MCF 10A (cell line): ENCODE measurements at regions not wholly inside any gene's neighbourhood (a gene's known extent, or its start where the extent isn't known, plus 50 kb on each side); places are given as distances from the start of the nearest gene placed in this dataset.

Experiments
- BruUV-seq: library from RNA; stranded (reverse); fragments of 400-500 nt; replicated peaks from 2 replicates; lab custom pipeline; 2021; lab: Mats Ljungman, UMichigan
- CTCF ChIA-PET: fragments of 300-600 bp; sonication (Branson Sonifier 250); formaldehyde crosslinking; extraction: SDS; loops from one replicate; lab custom pipeline; 2021; ENCODE audit warnings: antibody characterized with exemption, inconsistent platforms; lab: Yijun Ruan, JAX
- POLR2A ChIA-PET: fragments of 300-600, 350-650 bp; sonication (Branson Sonifier 250); formaldehyde crosslinking; extraction: SDS; loops from one replicate; lab custom pipeline; 2020; ENCODE audit warnings: antibody characterized with exemption, inconsistent platforms; lab: Yijun Ruan, JAX
- DNase-seq: peaks from one replicate; pipeline ENCODE4 v3.0.0-alpha.2; 2018; ENCODE audit not compliant: unreplicated experiment
- H3K27ac Mint-ChIP-seq: one replicate; pipeline ENCODE4 v1.8.0; 2022; ENCODE audit warnings: mild to moderate bottlenecking, low read depth, mixed read lengths; ENCODE audit not compliant: unreplicated experiment
- H3K27me3 Mint-ChIP-seq: one replicate; pipeline ENCODE4 v1.8.0; 2022; ENCODE audit warnings: mixed read lengths; ENCODE audit not compliant: insufficient read depth, unreplicated experiment
- H3K36me3 Mint-ChIP-seq: one replicate; pipeline ENCODE4 v1.8.0; 2022; ENCODE audit warnings: mild to moderate bottlenecking, moderate library complexity, mixed read lengths; ENCODE audit not compliant: insufficient read depth, unreplicated experiment
- H3K4me1 Mint-ChIP-seq: one replicate; pipeline ENCODE4 v1.8.0; 2022; ENCODE audit warnings: mixed read lengths; ENCODE audit not compliant: insufficient read depth, unreplicated experiment
- H3K4me3 Mint-ChIP-seq: one replicate; pipeline ENCODE4 v1.8.0; 2022; ENCODE audit warnings: mild to moderate bottlenecking, moderate library complexity, mixed read lengths; ENCODE audit not compliant: unreplicated experiment
- H3K9me3 Mint-ChIP-seq: one replicate; pipeline ENCODE4 v1.8.0; 2022; ENCODE audit warnings: mixed read lengths; ENCODE audit not compliant: unreplicated experiment
- CTCF ChIP-seq: fragments of 200-600 bp; IDR thresholded peaks from one replicate; pipeline ENCODE4 v1.8.0; 2022; ENCODE audit warnings: antibody characterized with exemption, mild to moderate bottlenecking; ENCODE audit not compliant: unreplicated experiment
- intact Hi-C: fragments of 100-400 bp; cut with micrococcal nuclease; formaldehyde crosslinking; loops from 2 replicates; pipeline ENCODE4 v1.14.1; 2022

- H3K4me1 Mint-ChIP-seq = peaks cover 27% of the 10 kb centered on the region
Measured at GRCh38 chr15:85316244-85316934, 64.0 kb upstream of the AKAP13 start.

GRCh38 chr15:85318048-85318731 is 62.2 kb upstream of the AKAP13 start:
- peaks cover 12% of the 10 kb centered on the region for H3K9me3 Mint-ChIP-seq
- BruUV-seq = no TSS peak
- intact Hi-C loops = no loop called here
- TF ChIP-seq CTCF = no peak
- no peaks in the 10 kb centered on the region for H3K36me3 Mint-ChIP-seq
- ChIA-PET POLR2A (interaction anchor here (0.6 to 3.1 kb wide), 11 partner anchors 9 to 242 kb away, joined by 3 to 15 read pairs (median 4); no protein-coding TSS in a partner anchor), CTCF (interaction anchor here (0.7 to 7.2 kb wide), 12 partner anchors 9 to 192 kb away, joined by 3 to 48 read pairs (median 4); no protein-coding TSS in a partner anchor)
- H3K27ac Mint-ChIP-seq = no peak overlapping the region
- H3K4me3 Mint-ChIP-seq = no peak overlapping the region
- peaks cover 21% of the 10 kb centered on the region for H3K4me1 Mint-ChIP-seq
- peak; percentile 64 for DNase-seq
- no peaks in the 10 kb centered on the region for H3K27me3 Mint-ChIP-seq

More at GRCh38 chr15:85316244-85316934, 64.0 kb upstream of the AKAP13 start:
- no peaks in the 10 kb centered on the region for H3K36me3 Mint-ChIP-seq
- ChIA-PET POLR2A (interaction anchor here (0.6 to 0.7 kb wide), 2 partner anchors 9 to 27 kb away, joined by 3 to 4 read pairs; no protein-coding TSS in a partner anchor), CTCF (interaction anchor here (0.6 to 7.2 kb wide), 8 partner anchors 10 to 169 kb away, joined by 3 to 48 read pairs (median 4); no protein-coding TSS in a partner anchor)
- no peaks in the 10 kb centered on the region for H3K27me3 Mint-ChIP-seq
- peaks cover 7% of the 10 kb centered on the region for H3K9me3 Mint-ChIP-seq
- intact Hi-C loops = no loop called here
- TF ChIP-seq CTCF = no peak
- no TSS peak for BruUV-seq
- no peak overlapping the region for H3K27ac Mint-ChIP-seq
- no peak for DNase-seq
- no peak overlapping the region for H3K4me3 Mint-ChIP-seq

- Mint-ChIP-seq H3K4me1 (peaks cover 21% of the 10 kb centered on the region), H3K27me3 (no peaks in the 10 kb centered on the region), H3K4me3 (no peak overlapping the region), H3K36me3 (no peaks in the 10 kb centered on the region), H3K9me3 (peaks cover 15% of the 10 kb centered on the region), H3K27ac (peak overlapping the region; percentile 3)
- CTCF ChIA-PET = interaction anchor here (0.8 to 7.2 kb wide), 10 partner anchors 9 to 187 kb away, joined by 3 to 48 read pairs (median 4); no protein-coding TSS in a partner anchor
- BruUV-seq = no TSS peak
- POLR2A ChIA-PET = interaction anchor here (0.6 to 3.1 kb wide), 9 partner anchors 9 to 158 kb away, joined by 3 to 15 read pairs (median 4); no protein-coding TSS in a partner anchor
- intact Hi-C loops = no loop called here
- DNase-seq = no peak
- TF ChIP-seq CTCF = no peak
Measured at GRCh38 chr15:85318732-85319076, 61.7 kb upstream of the AKAP13 start.

- intact Hi-C loops = no loop called here
- no peak overlapping the region for H3K27ac Mint-ChIP-seq
- no peaks in the 10 kb centered on the region for H3K4me1 Mint-ChIP-seq
- POLR2A ChIA-PET = interaction anchor here (0.6 kb wide), 1 partner anchor 65 kb away, joined by 3 read pairs; no protein-coding TSS in a partner anchor
- no peak for TF ChIP-seq CTCF
- BruUV-seq = no TSS peak
- no peaks in the 10 kb centered on the region for H3K36me3 Mint-ChIP-seq
- no peak overlapping the region for H3K4me3 Mint-ChIP-seq
- peaks cover 15% of the 10 kb centered on the region for H3K9me3 Mint-ChIP-seq
- DNase-seq = no peak
- CTCF ChIA-PET = interaction anchor here (8.6 kb wide), 1 partner anchor 91 kb away, joined by 134 read pairs; no protein-coding TSS in a partner anchor
- H3K27me3 Mint-ChIP-seq = no peaks in the 10 kb centered on the region
Measured at GRCh38 chr15:85324202-85324601, 56.2 kb upstream of the AKAP13 start.
